B cell (primary cell): ENCODE measurements at regions not wholly inside any gene's neighbourhood (a gene's known extent, or its start where the extent isn't known, plus 50 kb on each side); places are given as distances from the start of the nearest gene placed in this dataset.

Experiments
- ATAC-seq: fragments of 200-7000 bp; cut with Tn5 transposase; one replicate; pipeline ENCODE4 v1.10.0; 2021; ENCODE audit warnings: low read depth, mild to moderate bottlenecking, moderate number of reproducible peaks, moderate library complexity
- CTCF ChIA-PET: fragments of 350-600 bp; sonication (Branson Sonifier 250); formaldehyde crosslinking; loops from one replicate; lab custom pipeline; 2021; ENCODE audit warnings: antibody characterized with exemption, inconsistent platforms; lab: Charles Lee
- POLR2A ChIA-PET: fragments of 350-600 bp; sonication (Branson Sonifier 250); formaldehyde crosslinking; loops from one replicate; lab custom pipeline; 2021; ENCODE audit warnings: antibody characterized with exemption; lab: Charles Lee
- DNase-seq: peaks from one replicate; pipeline ENCODE4 v3.0.0; 2013
- H2AFZ ChIP-seq: 2 replicates; pipeline ENCODE4 v1.6.1; 2012; ENCODE audit warnings: mild to moderate bottlenecking, low read depth, low read length; ENCODE audit not compliant: insufficient read depth, poor library complexity, severe bottlenecking
- H3K27ac ChIP-seq, 2 donors: 1 replicate in 1 of 2; 2 replicates in 1 of 2; pipeline ENCODE4 v1.5.1; 2012 to 2013; ENCODE audit warnings: low read length in 2 of 2, mild to moderate bottlenecking in 2 of 2, moderate library complexity in 1 of 2
- H3K27me3 ChIP-seq, 4 experiments: fragments of 200-600 bp in 1 of 4; sonication (generic) in 1 of 4; replicated peaks in 1 of 4; 1 replicate in 2 of 4; 2 replicates in 2 of 4; pipeline versions ENCODE4 v1.6.1 to v1.7.0; 2013 to 2016; ENCODE audit warnings: low read length in 3 of 4, mild to moderate bottlenecking in 2 of 4, mixed read lengths in 1 of 4, moderate library complexity in 1 of 4; ENCODE audit not compliant: insufficient read depth in 4 of 4, control insufficient read depth in 3 of 4; ENCODE audit errors: control extremely low read depth in 1 of 4
- H3K36me3 ChIP-seq, 2 experiments: replicated peaks in 1 of 2; 1 replicate in 1 of 2; 2 replicates in 1 of 2; pipeline versions ENCODE4 v1.6.1 to v1.7.1; 2013; ENCODE audit warnings: low read length in 1 of 2; ENCODE audit not compliant: insufficient read depth in 2 of 2, control insufficient read depth in 1 of 2; ENCODE audit errors: control extremely low read depth in 1 of 2, extremely low read depth in 1 of 2
- H3K4me1 ChIP-seq, 2 donors: fragments of 200-600 bp in 1 of 2; sonication (generic) in 1 of 2; 1 replicate in 1 of 2; 2 replicates in 1 of 2; pipeline versions ENCODE4 v1.5.1 to v1.6.1; 2013 to 2017; ENCODE audit warnings: low read length in 2 of 2; ENCODE audit not compliant: control insufficient read depth in 2 of 2, insufficient read depth in 2 of 2
- H3K4me2 ChIP-seq: replicated peaks from 2 replicates; pipeline ENCODE3; 2012; ENCODE audit warnings: mild to moderate bottlenecking, low read depth, low read length; ENCODE audit not compliant: poor library complexity, severe bottlenecking
- H3K4me3 ChIP-seq, 5 experiments: fragments of 200-600 bp in 1 of 5; sonication (generic) in 1 of 5; 1 replicate in 3 of 5; 2 replicates in 2 of 5; pipeline versions ENCODE4 v1.5.1 to v1.7.0; 2011 to 2016; ENCODE audit warnings: low read length in 4 of 5, mild to moderate bottlenecking in 4 of 5, low read depth in 2 of 5, control low read depth in 1 of 5, moderate library complexity in 1 of 5; ENCODE audit not compliant: insufficient read depth in 1 of 5; ENCODE audit errors: control extremely low read depth in 1 of 5, extremely low read depth in 1 of 5
- H3K79me2 ChIP-seq: fragments of 200-600 bp; sonication (generic); one replicate; pipeline ENCODE4 v1.6.0; 2016; ENCODE audit warnings: low read length; ENCODE audit not compliant: control insufficient read depth, insufficient read depth
- H3K9ac ChIP-seq: fragments of 200-600 bp; sonication (generic); 2 replicates; pipeline ENCODE4 v1.6.1; 2017; ENCODE audit warnings: mild to moderate bottlenecking, low read length, moderate library complexity
- H3K9me3 ChIP-seq, 3 donors: one replicate each; pipeline versions ENCODE4 v1.6.1 to v1.7.1; 2013; ENCODE audit warnings: low read length in 2 of 3; ENCODE audit not compliant: control insufficient read depth in 2 of 3, insufficient read depth in 1 of 3; ENCODE audit errors: control extremely low read depth in 1 of 3
- H4K20me1 ChIP-seq: 2 replicates; pipeline ENCODE4 v1.6.0; 2012; ENCODE audit warnings: mild to moderate bottlenecking, low read length; ENCODE audit not compliant: insufficient read depth, control insufficient read depth, poor library complexity, severe bottlenecking
- H3K27ac Mint-ChIP-seq: one replicate; pipeline ENCODE4 v1.8.0; 2021; ENCODE audit warnings: mixed read lengths
- H3K27me3 Mint-ChIP-seq: one replicate; pipeline ENCODE4 v1.8.0; 2021; ENCODE audit warnings: mixed read lengths
- H3K4me1 Mint-ChIP-seq: one replicate; pipeline ENCODE4 v1.8.0; 2021; ENCODE audit warnings: mixed read lengths
- H3K4me3 Mint-ChIP-seq: one replicate; pipeline ENCODE4 v1.8.0; 2021; ENCODE audit warnings: mixed read lengths
- H3K9me3 Mint-ChIP-seq: one replicate; pipeline ENCODE4 v1.8.0; 2022; ENCODE audit warnings: mixed read lengths; ENCODE audit not compliant: insufficient read depth
- CTCF ChIP-seq: fragments of 200-600 bp; IDR thresholded peaks from one replicate; pipeline ENCODE4 v1.8.0; 2022; ENCODE audit warnings: antibody characterized with exemption, mild to moderate bottlenecking
- EZH2 ChIP-seq: IDR thresholded peaks from 2 replicates; pipeline ENCODE4 v1.6.1; 2012; ENCODE audit warnings: borderline replicate concordance, low read depth, mild to moderate bottlenecking, moderate library complexity, low read length; ENCODE audit not compliant: insufficient read depth, poor library complexity, severe bottlenecking
- WGBS: methylation state at CpG from one replicate; pipeline ENCODE4 v1.1.5; 2013; ENCODE audit warnings: missing lambda C conversion rate; ENCODE audit not compliant: insufficient coverage; 5-methylcytosine and 5-hydroxymethylcytosine counted together
- intact Hi-C: fragments of 100-400 bp; cut with micrococcal nuclease; formaldehyde crosslinking; loops from one replicate; pipeline ENCODE4 v1.10.0; 2022

DNA sequence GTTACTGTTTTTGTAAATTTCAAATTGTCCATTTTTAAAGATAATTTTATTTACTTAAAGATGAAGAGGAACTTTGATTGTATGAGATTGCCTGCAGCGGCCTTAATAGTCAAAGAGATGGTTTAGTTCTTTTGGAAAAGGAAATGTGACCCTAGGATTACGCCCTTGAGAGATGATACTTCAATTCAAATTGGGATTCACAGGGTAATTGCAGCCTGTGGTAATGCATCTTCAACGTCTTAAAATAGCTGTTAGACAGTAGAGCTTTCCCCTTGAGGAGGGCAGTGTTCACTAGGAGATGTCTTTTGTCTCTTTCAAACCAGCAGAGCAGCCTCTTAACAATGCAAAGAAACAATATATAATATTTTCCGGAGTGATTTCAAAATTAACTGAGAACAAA is 127.1 kb downstream of the TAF11L14 start:
- WGBS = 83% methylated on average over 2 of the region's 4 CpGs
- H4K20me1 ChIP-seq = no peaks in the 10 kb centered on the region
- TF ChIP-seq EZH2 = no peak
- no peak for TF ChIP-seq CTCF
- Mint-ChIP-seq H3K4me1 (no peaks in the 10 kb centered on the region), H3K9me3 (no peaks in the 10 kb centered on the region), H3K27ac (no peak overlapping the region), H3K27me3 (peaks cover 6% of the 10 kb centered on the region), H3K4me3 (no peak overlapping the region)
- no peak overlapping the region for H3K4me2 ChIP-seq
- H3K4me1 ChIP-seq = no peaks in the 10 kb centered on the region
- no peaks in the 10 kb centered on the region for H3K27me3 ChIP-seq
- no peak for ATAC-seq
- no peak overlapping the region for H3K9ac ChIP-seq
- intact Hi-C loops = no loop called here
- no peaks in the 10 kb centered on the region for H3K9me3 ChIP-seq
- H3K4me3 ChIP-seq = no peak overlapping the region
- ChIA-PET CTCF (no interaction called here), POLR2A (no interaction called here)
- no peaks in the 10 kb centered on the region for H3K36me3 ChIP-seq
- H3K27ac ChIP-seq = no peak overlapping the region
- no peaks in the 10 kb centered on the region for H3K79me2 ChIP-seq
- H2AFZ ChIP-seq = no peak overlapping the region
- DNase-seq = no peak

DNA sequence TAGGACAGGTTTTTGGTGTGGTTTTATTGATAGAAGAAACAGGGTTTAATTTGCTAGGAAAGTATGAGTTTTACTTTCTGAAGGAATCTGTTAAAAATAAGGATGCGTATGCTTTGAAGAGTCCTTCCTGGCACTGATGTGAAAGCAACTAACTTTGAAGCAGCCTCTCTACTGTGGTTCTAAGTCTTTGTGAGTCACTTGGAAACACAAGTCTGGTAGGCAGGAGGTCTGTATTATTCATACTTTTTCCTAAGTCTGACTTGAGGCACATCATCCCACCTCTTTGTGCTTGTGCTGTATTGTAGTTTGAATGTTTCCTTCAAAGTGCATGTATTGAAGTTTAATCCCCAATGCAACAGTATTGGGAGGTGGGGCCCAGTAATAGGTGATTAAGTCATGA is 129.0 kb downstream of the TAF11L14 start:
- CTCF ChIA-PET = no interaction called here

More for the DNA sequence above, 129.0 kb downstream of the TAF11L14 start:
- Histone ChIP-seq H2AFZ (no peak overlapping the region), H3K4me2 (no peak overlapping the region), H3K9ac (no peak overlapping the region), H3K9me3 (no peaks in the 10 kb centered on the region), H3K4me1 (no peaks in the 10 kb centered on the region), H3K79me2 (no peaks in the 10 kb centered on the region), H3K27ac (no peak overlapping the region), H3K27me3 (no peaks in the 10 kb centered on the region), H3K4me3 (no peak overlapping the region), H4K20me1 (no peaks in the 10 kb centered on the region), H3K36me3 (no peaks in the 10 kb centered on the region)
- ATAC-seq (no peak), DNase-seq (no peak)
- Mint-ChIP-seq H3K4me1 (no peaks in the 10 kb centered on the region), H3K27ac (no peak overlapping the region), H3K9me3 (no peaks in the 10 kb centered on the region), H3K27me3 (peaks cover 10% of the 10 kb centered on the region), H3K4me3 (no peak overlapping the region)
- POLR2A ChIA-PET = no interaction called here
- intact Hi-C loops = no loop called here
- WGBS = 100% methylated on average over 1 of the region's 1 CpG
- no peak for TF ChIP-seq EZH2
- TF ChIP-seq CTCF = no peak
